ENCODE measurements at regions not wholly inside any gene's neighbourhood (a gene's known extent, or its start where the extent isn't known, plus 50 kb on each side); places are given as distances from the start of the nearest gene placed in this dataset.

- TF ChIP-seq CTCF (IDR thresholded peaks at IDR 0.05), result no peak
- TF ChIP-seq ZFX (IDR thresholded peaks at IDR 0.05; ENCODE audit: borderline replicate concordance), result no peak
Measured at GRCh38 chr22:45094081-45094720, 69.5 kb upstream of the NUP50 start.
